Breast epithelium (tissue), 4 donors: ENCODE measurements at regions not wholly inside any gene's neighbourhood (a gene's known extent, or its start where the extent isn't known, plus 50 kb on each side); places are given as distances from the start of the nearest gene placed in this dataset.
"Not testable (repeated sequence)": the region's sequence is repeated elsewhere in the genome, so short reads cannot be mapped to it uniquely, and the experiment has no call there.

Experiments used
- DNase-seq, 2 donors: peaks; one replicate each; pipeline ENCODE4 v3.0.0-alpha.2; 2019; ENCODE audit warnings: low spot score in 2 of 2
- H3K27ac ChIP-seq, 2 donors: fragments of 200-600 bp; sonication (generic) in 1 of 2; one replicate each; pipeline ENCODE4 v1.5.1; 2016 to 2019; ENCODE audit warnings: mild to moderate bottlenecking in 1 of 2
- H3K27me3 ChIP-seq, 2 donors: fragments of 200-600 bp; sonication (generic) in 1 of 2; one replicate each; pipeline versions ENCODE4 v1.5.1 to v1.6.0; 2017 to 2019; ENCODE audit warnings: control low read depth in 1 of 2, mild to moderate bottlenecking in 1 of 2
- H3K36me3 ChIP-seq: fragments of 200-600 bp; one replicate; pipeline ENCODE4 v1.5.1; 2019
- H3K4me1 ChIP-seq, 2 donors: fragments of 200-600 bp; sonication (generic); one replicate each; pipeline ENCODE4 v1.5.1; 2016 to 2019; ENCODE audit warnings: control low read depth in 1 of 2
- H3K4me3 ChIP-seq, 3 donors: fragments of 200-600 bp; sonication (generic); 1 replicate in 2 of 3; 2 replicates in 1 of 3; pipeline ENCODE4 v1.5.1; 2016 to 2019; ENCODE audit warnings: mild to moderate bottlenecking in 3 of 3, moderate library complexity in 2 of 3
- H3K9me3 ChIP-seq, 2 donors: fragments of 200-600 bp; sonication (generic) in 1 of 2; one replicate each; pipeline ENCODE4 v1.5.1; 2016 to 2019; ENCODE audit warnings: control low read depth in 1 of 2
- CTCF ChIP-seq, 3 donors: fragments of 450-650 bp; IDR thresholded peaks; one replicate each; pipeline ENCODE4 v1.5.1; 2016 to 2017; ENCODE audit warnings: antibody characterized with exemption in 3 of 3, mild to moderate bottlenecking in 3 of 3, moderate library complexity in 3 of 3
- POLR2A ChIP-seq: fragments of 450-650 bp; IDR thresholded peaks from one replicate; pipeline ENCODE4 v1.6.1; 2016; ENCODE audit warnings: antibody characterized with exemption, mild to moderate bottlenecking, moderate library complexity
- POLR2AphosphoS5 ChIP-seq, 3 donors: sonication (generic); formaldehyde crosslinking; IDR thresholded peaks; one replicate each; pipeline ENCODE4 v1.6.1; 2017; ENCODE audit warnings: antibody characterized with exemption in 3 of 3
- intact Hi-C: fragments of 100-400 bp; cut with DNase I; formaldehyde crosslinking; loops from one replicate; pipeline ENCODE4 v1.15.1; 2023; ENCODE audit warnings: low total_unique reads

- Histone ChIP-seq H3K9me3 (peaks cover 0 to 11% of the 10 kb centered on the region in 2 donors), H3K27me3 (no peaks in the 10 kb centered on the region), H3K4me1 (no peaks in the 10 kb centered on the region), H3K36me3 (no peaks in the 10 kb centered on the region), H3K27ac (no peak overlapping the region), H3K4me3 (no peak overlapping the region)
- TF ChIP-seq POLR2AphosphoS5 (IDR thresholded peaks at IDR 0.05) (no peak), POLR2A (no peak), CTCF (IDR thresholded peaks at IDR 0.05) (no peak)
- intact Hi-C loops, result no loop called here
- no peak for DNase-seq
Measured at GRCh38 chr7:69537691-69538090, 60.6 kb upstream of the AUTS2 start.

- Histone ChIP-seq H3K27me3 (no peaks in the 10 kb centered on the region), H3K4me3 (no peak overlapping the region), H3K27ac (no peak overlapping the region), H3K4me1 (no peaks in the 10 kb centered on the region), H3K9me3 (peaks cover 0 to 11% of the 10 kb centered on the region in 2 donors), H3K36me3 (no peaks in the 10 kb centered on the region)
- TF ChIP-seq POLR2AphosphoS5 (IDR thresholded peaks at IDR 0.05), result no peak
- TF ChIP-seq CTCF (IDR thresholded peaks at IDR 0.05), result no peak
- TF ChIP-seq POLR2A, result no peak
- no peak for DNase-seq
- intact Hi-C loops, result no loop called here
Measured at GRCh38 chr7:69539531-69539930, 58.7 kb upstream of the AUTS2 start.

GRCh38 chr7:69540287-69540686 is 58.0 kb upstream of the AUTS2 start:
- Histone ChIP-seq H3K4me3 (no peak overlapping the region), H3K36me3 (no peaks in the 10 kb centered on the region), H3K9me3 (peaks cover 0 to 11% of the 10 kb centered on the region in 2 donors), H3K27ac (no peak overlapping the region), H3K4me1 (no peaks in the 10 kb centered on the region), H3K27me3 (no peaks in the 10 kb centered on the region)
- DNase-seq, result no peak
- no peak for TF ChIP-seq POLR2A
- TF ChIP-seq CTCF (IDR thresholded peaks at IDR 0.05), result no peak
- no peak for TF ChIP-seq POLR2AphosphoS5 (IDR thresholded peaks at IDR 0.05)
- intact Hi-C loops, result no loop called here

GRCh38 chr7:69541779-69542432 is 56.4 kb upstream of the AUTS2 start:
- H3K36me3 ChIP-seq, H3K4me3 ChIP-seq, H3K4me1 ChIP-seq, H3K27me3 ChIP-seq, H3K27ac ChIP-seq, intact Hi-C loops, DNase-seq: not testable (repeated sequence)
- H3K9me3 ChIP-seq, result peaks cover 0 to 11% of the 10 kb centered on the region in 2 donors

- H3K27ac ChIP-seq, result no peak overlapping the region
- H3K4me3 ChIP-seq, result no peak overlapping the region
- no peaks in the 10 kb centered on the region for H3K27me3 ChIP-seq
- TF ChIP-seq POLR2A, result no peak
- no peak for DNase-seq
- peaks cover 0 to 11% of the 10 kb centered on the region in 2 donors for H3K9me3 ChIP-seq
- H3K36me3 ChIP-seq, result no peaks in the 10 kb centered on the region
- intact Hi-C loops, result loop anchor here (5.0 kb wide), 1 partner anchor 937 kb away; no protein-coding TSS in a partner anchor
- no peaks in the 10 kb centered on the region for H3K4me1 ChIP-seq
Measured at GRCh38 chr7:69545175-69545574, 53.1 kb upstream of the AUTS2 start.
